GM18909 (cell line): ENCODE measurements at regions not wholly inside any gene's neighbourhood (a gene's known extent, or its start where the extent isn't known, plus 50 kb on each side); places are given as distances from the start of the nearest gene placed in this dataset.
A peak's percentile ranks its signal among the peaks of the same experiment; 100 is the strongest.
"Not testable (repeated sequence)": the region's sequence is repeated elsewhere in the genome, so short reads cannot be mapped to it uniquely, and the experiment has no call there.

Experiments
- ATAC-seq: cut with Tn5 transposase; IDR thresholded peaks from one replicate; pipeline ENCODE4 v1.9.1; 2021; ENCODE audit warnings: mild to moderate bottlenecking; ENCODE audit not compliant: unreplicated experiment, poor library complexity

- ATAC-seq: no peak
Observed at GRCh38 chr13:81395368-81395767, 1054.4 kb upstream of the SPRY2 start.

DNA sequence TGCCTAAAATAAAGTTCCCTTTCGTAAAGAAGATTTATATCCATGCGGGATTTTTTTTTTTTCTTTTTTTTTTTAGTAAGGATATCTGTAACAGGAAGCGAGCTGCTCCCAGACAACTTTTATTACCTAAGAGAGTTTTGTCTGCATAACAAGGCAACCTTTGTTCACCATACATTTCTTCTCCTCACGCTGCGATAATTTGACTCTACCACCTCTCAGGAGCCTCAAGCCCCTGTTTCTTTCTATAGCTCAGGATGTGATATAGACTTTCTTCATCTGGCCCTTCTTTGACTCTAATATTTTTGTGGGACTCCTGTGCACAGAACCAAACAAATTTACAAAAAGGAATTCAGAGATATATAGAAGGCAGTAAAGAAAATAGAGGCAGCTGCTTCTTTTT, 1053.7 kb upstream of the SPRY2 start:
- no peak for ATAC-seq

DNA sequence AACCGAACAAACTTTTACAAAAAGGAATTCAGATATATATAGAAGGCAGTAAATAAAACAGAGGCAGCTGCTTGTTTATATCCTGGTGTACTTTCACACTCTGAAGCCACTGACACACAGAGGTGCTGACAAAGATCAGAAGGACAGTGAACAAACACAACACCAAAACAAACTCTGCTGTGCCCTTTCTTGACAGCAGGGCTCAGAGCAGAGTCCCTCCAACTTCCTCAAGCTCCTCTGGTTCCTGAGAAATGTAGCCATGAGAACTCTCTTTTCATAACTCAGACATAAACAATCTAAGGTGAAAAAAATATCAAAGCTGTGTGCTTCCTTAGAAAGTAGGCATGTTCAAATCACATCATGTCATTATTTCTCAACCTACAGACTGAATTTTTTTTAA, 1052.8 kb upstream of the SPRY2 start:
- ATAC-seq: peak; percentile 73

- no peak for ATAC-seq
Observed at GRCh38 chr13:81393110-81393509, 1052.2 kb upstream of the SPRY2 start.

- peak; percentile 79 for ATAC-seq
Observed at GRCh38 chr13:81388400-81388799, 1047.5 kb upstream of the SPRY2 start.

DNA sequence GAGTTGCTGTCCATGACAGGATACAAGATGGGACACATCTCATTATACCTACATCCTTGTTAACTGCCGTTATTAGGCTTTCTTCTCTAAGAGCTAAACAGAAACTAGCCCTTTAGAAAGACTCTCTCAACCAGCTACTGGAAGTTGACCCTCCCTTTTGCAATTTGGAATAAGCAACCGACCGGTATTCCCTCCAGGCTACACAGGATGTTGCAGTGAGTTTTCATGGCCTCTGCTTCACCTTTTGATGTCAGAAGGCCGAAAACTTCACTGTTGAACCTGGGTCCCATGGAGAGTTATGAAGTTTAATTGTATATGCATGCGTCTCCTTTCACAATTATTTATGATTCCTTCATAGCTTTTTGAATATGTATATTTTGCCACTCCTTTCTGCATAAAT, 1042.5 kb upstream of the SPRY2 start:
- ATAC-seq: no peak

DNA sequence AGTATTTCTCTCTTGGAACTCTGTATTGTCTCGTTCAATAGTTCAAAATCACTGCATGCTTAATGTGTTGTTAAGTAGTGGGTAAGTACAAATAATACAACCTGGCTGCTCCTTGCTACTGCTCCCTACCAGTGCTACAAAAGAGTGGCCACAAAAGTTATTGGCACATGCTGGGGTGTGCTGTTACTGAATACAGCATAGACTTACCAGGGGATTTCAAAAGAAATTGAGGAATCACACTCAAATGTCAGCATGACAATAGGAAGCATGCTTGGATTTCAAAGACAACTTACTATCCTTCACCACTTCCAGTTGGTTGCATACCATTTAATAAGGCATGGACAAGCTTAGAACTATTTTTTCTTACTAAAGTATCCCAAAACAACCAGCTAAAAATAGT, 1041.3 kb upstream of the SPRY2 start:
- no peak for ATAC-seq

DNA sequence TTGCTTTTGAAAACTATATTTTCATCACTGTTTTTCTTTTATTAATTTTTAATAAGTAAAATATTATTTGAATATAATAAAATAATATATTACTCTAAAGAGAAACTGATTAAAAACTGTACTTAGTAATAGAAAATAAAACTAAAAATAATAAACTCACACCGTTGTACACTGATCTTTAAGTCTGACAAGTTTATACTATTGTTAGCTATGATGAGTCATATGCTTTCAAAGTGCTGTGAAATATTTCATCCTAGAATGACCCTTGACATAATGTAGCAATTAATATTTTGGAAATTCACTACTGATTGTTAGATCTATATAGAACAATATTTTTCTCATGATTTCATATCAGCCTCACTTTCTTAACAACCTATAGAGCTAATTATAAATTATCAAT, 1040.6 kb upstream of the SPRY2 start:
- ATAC-seq: no peak

GRCh38 chr13:81379183-81379582, 1038.3 kb upstream of the SPRY2 start:
- no peak for ATAC-seq

DNA sequence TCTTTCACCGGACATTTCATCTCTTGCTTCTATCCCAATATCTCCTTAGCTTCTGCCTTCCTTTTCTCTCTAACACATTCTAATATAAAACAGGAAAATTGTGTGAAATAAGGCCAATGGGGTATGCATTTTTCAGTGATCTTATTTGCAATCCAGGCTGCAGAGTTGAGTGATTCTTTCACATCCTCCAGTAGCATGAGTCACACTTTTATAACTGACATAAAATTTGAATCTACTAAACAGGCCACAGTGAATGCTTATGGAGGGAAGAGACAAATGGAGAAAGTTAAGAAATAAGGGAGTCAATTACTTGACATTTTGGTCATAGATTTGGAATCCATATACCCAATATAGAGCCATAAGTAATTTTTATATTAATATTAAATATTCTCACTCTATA, 1037.0 kb upstream of the SPRY2 start:
- ATAC-seq: no peak

DNA sequence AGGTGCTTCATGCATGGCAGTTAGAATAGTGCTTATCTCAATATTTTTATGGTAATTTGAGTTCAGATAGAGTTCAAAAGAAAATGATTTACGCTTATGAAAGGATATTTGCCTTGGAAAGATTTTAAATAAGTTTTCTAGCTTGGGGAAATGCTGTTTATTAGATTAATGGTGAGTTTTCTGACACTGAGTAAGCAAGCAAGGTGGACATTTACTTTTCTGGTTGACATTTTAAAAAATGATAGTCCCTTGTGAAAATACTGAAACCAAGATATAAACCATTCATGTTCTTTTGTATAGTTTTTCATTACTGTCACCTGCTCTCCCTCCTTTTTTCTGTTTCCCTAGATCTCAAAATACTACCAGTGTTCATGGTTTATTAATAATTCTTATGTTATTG, 1034.8 kb upstream of the SPRY2 start:
- no peak for ATAC-seq

DNA sequence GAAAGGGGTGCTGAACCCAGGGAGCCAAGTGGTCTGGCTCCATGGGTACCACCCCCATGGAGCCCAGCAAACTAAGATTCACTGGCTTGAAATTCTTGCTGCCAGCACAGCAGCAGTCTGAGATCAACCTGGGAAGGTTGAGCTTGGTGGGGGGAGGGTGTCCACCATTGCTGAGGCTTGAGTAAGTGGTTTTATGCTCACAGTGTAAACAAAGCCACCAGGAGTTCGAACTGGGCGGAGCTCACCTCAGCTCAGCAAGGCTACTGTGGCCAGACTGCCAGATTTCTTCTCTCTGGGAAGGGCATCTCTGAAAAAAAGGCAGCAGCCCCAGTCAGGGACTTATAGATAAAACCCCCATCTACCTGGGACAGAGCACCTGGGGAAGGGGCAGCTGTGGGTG, 1021.8 kb upstream of the SPRY2 start:
- ATAC-seq: not testable (repeated sequence)

DNA sequence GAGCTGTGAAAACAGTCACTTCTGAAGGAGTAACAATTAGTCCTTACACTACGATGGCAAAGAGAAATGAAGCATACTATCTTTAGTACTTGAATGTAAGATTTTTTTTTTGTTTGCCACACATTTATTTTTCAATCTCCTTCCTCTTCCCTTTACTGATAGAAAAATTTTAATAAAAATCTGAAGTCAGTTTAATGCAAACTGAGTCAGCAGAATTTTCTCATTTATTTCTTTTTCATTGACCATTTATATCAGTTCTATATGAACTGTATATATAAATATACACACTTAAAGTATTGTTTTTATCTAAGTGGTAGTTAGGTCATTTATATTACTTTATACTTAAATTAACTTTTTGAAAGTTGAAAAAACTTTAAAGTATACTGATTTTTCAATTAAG, 1009.1 kb upstream of the SPRY2 start:
- ATAC-seq: no peak

DNA sequence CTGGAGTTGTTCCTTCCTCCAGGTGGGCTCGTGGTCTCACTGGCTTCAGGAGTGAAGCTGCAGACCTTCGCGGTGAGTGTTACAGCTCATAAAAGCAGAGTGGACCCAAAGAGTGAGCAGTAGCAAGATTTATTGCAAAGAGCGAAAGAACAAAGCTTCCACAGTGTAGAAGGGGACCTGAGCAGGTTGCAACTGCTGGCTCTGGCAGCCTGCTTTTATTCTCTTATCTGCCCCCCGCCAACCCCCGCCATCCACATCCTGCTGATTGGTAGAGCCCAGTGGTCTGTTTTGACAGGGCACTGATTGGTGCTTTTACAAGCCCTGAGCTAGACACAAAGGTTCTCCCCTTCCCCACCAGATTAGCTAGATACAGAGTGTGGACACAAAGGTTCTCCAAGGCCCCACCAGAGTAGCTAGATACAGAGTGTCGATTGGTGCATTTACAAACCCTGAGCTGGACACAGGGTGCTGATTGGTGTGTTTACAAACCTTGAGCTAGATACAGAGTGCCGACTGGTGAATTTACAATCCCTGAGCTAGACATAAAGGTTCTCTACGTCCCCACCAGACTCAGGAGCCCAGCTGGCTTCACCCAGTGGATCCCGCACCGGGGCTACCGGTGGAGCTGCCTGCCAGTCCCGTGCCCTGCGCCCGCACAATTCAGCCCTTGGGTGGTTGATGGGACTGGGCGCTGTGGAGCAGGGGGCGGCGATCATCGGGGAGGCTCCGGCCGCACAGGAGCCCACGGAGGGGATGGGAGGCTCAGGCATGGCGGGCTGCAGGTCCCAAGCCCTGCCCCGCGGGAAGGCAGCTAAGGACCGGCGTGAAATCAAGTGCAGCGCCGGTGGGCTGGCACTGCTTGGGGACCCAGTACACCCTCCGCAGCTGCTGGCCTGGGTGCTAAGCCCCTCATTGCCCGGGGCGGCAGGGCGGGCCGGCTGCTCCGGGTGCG, 999.5 kb upstream of the SPRY2 start:
- ATAC-seq: not testable (repeated sequence)

- not testable (repeated sequence) for ATAC-seq
Observed at GRCh38 chr13:81339666-81340065, 998.7 kb upstream of the SPRY2 start.

GRCh38 chr13:81334481-81334880, 993.6 kb upstream of the SPRY2 start:
- ATAC-seq: no peak

DNA sequence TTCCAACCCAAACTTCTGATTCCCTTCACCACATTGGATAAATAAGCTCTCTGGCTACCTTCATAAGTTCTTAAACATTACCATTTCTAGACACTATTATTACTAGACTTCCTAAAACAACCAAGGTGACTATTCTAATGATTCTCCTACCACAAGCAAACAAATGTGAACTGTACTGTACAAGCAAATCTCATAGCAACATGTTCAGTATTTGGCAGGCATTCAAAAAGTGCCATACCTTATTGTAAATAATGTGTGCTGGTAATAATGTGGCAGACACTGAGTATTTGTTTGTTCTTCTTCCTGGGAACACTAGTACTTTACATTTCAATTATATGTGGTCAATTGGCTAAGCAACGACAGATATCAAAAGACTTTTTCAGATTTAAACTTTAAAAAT, 986.0 kb upstream of the SPRY2 start:
- no peak for ATAC-seq

DNA sequence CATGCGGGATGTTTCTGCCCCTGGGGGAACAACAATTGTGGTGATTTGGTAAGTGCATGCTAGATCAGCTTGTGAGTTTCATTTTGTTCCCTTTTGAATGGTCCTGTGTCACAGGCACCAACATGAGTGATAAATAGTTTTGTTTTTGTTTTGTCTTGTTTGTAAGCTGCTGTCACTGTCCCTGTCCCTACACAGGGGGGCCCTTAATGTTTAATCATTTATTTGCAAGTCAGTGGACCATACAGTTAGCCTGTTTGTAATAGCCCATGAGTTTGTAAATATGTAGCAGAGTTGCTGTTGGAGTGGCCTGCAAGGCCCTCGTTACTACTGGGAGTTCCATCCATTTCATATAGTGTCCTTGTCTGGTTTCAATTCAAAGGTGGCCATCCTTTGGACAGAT, 979.6 kb upstream of the SPRY2 start:
- no peak for ATAC-seq

DNA sequence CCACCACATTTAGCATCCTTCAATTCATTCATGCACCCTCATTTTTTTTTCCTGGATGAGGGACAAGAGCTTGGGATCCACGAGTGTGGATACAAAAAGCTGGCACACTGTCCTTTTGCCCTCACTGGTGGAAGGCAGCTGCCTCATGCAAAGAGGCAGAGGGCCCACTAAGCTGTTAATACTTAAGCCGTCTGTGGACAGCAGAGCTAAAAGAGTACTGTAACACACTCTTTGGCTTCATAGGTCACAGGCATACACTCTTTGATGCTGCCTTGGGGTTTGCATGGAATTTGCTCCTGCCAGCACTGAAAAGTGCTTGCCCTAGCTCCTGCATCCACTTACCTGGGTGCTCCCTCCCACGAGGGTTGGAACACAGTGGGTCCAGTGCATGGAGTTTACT, 978.4 kb upstream of the SPRY2 start:
- no peak for ATAC-seq

GRCh38 chr13:81318231-81319019, 977.5 kb upstream of the SPRY2 start:
- ATAC-seq: no peak

DNA sequence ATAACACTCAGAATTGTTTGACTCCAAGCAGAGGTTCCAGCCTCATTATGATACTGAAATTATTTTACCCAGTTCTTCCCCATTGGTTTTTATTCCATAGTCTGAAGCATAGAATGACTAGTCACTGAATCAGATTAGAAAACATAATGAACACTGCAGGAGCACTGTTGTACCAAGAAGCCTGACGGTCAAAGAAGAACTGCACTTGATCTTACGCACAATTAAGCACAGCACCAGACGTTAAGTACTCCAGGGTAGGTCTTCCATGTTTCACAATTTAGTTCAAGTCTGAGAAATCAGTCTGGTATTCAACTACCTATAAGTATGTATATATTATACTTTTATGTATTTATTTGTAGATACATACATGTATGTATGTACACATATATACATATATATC, 973.5 kb upstream of the SPRY2 start:
- no peak for ATAC-seq
